ENCODE measurements at regions not wholly inside any gene's neighbourhood (a gene's known extent, or its start where the extent isn't known, plus 50 kb on each side); places are given as distances from the start of the nearest gene placed in this dataset.

DNA sequence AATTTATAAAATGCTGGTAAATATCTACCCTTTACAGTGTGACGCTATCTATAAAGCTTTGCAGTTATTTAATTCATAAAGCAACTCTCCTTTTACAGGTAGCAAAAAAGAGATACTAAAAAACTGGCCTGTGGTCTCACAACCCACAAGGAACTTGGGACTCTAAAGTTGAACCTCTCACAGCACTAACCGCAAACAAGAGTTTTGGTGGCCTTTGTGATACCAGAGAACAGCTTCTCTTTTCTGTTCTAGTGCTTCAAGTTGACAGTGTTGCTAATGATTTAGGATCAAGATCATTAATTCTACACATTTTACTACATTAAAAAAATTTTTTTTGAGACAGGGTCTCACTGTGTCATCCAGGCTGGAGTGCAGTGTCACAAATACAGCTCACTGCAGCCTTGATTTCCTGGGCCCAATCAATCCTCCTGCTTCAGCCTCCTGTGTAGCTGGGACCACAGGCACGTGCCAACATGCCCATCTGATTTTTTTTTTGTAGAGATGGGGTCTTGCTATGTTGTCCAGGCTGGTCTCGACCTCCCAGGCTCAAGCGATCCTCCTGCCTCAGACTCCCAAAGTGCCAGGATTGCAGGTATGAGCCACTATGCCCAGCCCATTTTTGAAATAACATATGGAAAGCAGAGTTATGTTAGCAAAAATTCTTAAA, 56.0 kb upstream of the ST8SIA6 start:
- ATAC-seq: peak; percentile 44
- ChIA-PET POLR2A (no interaction called here), CTCF (no interaction called here)
- DNase-seq: no peak
- Mint-ChIP-seq H3K4me3 (no peak overlapping the region), H3K27me3 (peaks cover 0 to 5% (median 0%) of the 10 kb centered on the region in 5 donors), H3K27ac (peak overlapping the region in 2 of 9 donors; percentile 17 to 58), H3K9me3 (peaks cover 2 to 22% (median 6%) of the 10 kb centered on the region in 11 donors), H3K4me1 (peaks cover 10 to 44% (median 22%) of the 10 kb centered on the region in 7 donors), H3K36me3 (peaks cover 3 to 10% (median 5%) of the 10 kb centered on the region in 5 donors)
- Histone ChIP-seq H3K27me3 (ENCODE audit: control insufficient read depth in 2 of 2, insufficient read depth in 2 of 2, low read length in 2 of 2) (no peaks in the 10 kb centered on the region), H3K9me3 (ENCODE audit: control insufficient read depth in 2 of 3, low read length in 3 of 3) (no peaks in the 10 kb centered on the region), H3K4me1 (ENCODE audit: control insufficient read depth in 2 of 2, insufficient read depth in 2 of 2, low read length in 2 of 2) (peaks cover 14 to 39% of the 10 kb centered on the region in 2 donors), H3K4me3 (ENCODE audit: low read length) (no peak overlapping the region), H3K36me3 (ENCODE audit: control insufficient read depth in 2 of 3, insufficient read depth in 3 of 3, low read length in 3 of 3) (no peaks in the 10 kb centered on the region), H3K27ac (ENCODE audit: low read depth, low read length) (no peak overlapping the region)
- intact Hi-C loops (cut with micrococcal nuclease): loop anchor here in 1 of 2 donors (5.0 kb wide), 1 partner anchor 278 kb away; no protein-coding TSS in a partner anchor

DNA sequence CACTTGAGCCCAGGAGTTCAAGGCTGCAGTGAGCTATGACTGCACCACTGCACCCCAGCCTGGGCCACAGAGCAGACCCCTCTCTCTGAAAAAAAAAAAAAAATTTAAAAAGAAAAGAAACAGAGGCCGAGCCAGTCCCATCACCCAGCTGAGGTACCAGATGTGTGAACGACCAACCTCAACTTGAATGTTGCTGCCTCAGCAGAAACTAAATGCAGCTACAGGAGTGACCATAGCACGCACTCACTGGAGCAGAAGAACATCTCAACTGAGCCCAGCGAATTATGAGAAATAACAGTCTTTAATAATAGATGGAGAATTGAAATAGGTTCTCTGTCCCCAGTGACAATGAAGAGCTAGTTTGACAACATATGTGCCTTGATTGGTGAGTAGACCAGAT, 53.1 kb upstream of the ST8SIA6 start:
- peaks cover 0 to 12% (median 4%) of the 10 kb centered on the region in 5 donors for H3K36me3 Mint-ChIP-seq
- Histone ChIP-seq H3K4me1 (ENCODE audit: control insufficient read depth in 2 of 2, insufficient read depth in 2 of 2, low read length in 2 of 2) (peaks cover 15 to 39% of the 10 kb centered on the region in 2 donors), H3K27ac (ENCODE audit: low read depth, low read length) (no peak overlapping the region), H3K36me3 (ENCODE audit: control insufficient read depth in 2 of 3, insufficient read depth in 3 of 3, low read length in 3 of 3) (no peaks in the 10 kb centered on the region), H3K4me3 (ENCODE audit: low read length) (no peak overlapping the region), H3K27me3 (ENCODE audit: control insufficient read depth in 2 of 2, insufficient read depth in 2 of 2, low read length in 2 of 2) (no peaks in the 10 kb centered on the region), H3K9me3 (ENCODE audit: control insufficient read depth in 2 of 3, low read length in 3 of 3) (no peaks in the 10 kb centered on the region)
- peak overlapping the region in 4 of 9 donors; percentile 7 to 86 (median 54) for H3K27ac Mint-ChIP-seq
- H3K9me3 Mint-ChIP-seq: peaks cover 0 to 17% (median 2%) of the 10 kb centered on the region in 11 donors
- intact Hi-C loops (cut with micrococcal nuclease): loop anchor here in 1 of 2 donors (2.0 to 5.0 kb wide), 2 partner anchors 53 to 65 kb away; partner anchors contain the start of gene ST8SIA6
- peaks cover 23 to 54% (median 33%) of the 10 kb centered on the region in 7 donors for H3K4me1 Mint-ChIP-seq
- ATAC-seq: no peak
- ChIA-PET CTCF (interaction anchor here (0.8 kb wide), 1 partner anchor 99 kb away, joined by 3 read pairs; no protein-coding TSS in a partner anchor), POLR2A (interaction anchor here (1.4 kb wide), 1 partner anchor 10 kb away, joined by 4 read pairs; no protein-coding TSS in a partner anchor)
- H3K4me3 Mint-ChIP-seq: no peak overlapping the region
- no peak for DNase-seq
- peaks cover 0 to 5% (median 0%) of the 10 kb centered on the region in 5 donors for H3K27me3 Mint-ChIP-seq

DNA sequence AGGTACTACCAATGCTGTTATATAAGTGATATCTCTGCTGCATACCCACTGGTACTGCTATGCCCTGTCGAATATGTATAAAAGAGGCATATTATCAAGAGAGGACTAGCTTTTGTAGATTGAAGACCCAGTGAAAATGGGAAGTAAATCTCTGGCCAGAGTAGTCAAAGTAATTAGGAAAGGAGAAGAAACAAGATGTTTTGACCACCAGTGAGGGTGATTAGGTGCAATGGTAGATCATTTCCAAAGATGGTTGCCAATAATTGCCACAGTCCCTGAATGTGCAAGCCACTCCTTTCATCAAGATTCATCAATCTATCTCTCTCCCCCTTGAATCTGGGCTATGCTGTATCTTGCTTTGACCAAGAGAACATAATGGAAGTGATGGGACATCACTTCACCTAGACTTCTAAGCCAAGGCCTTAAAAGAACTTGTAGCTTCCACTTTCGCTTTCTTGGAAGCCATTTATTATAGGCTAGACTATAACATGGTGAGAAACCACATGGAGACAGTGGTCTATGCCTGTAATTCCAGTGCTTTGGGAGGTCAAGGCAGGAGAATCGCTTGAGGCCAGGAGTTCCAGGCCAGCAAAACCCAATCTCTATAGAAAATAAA, 52.6 kb upstream of the ST8SIA6 start:
- peaks cover 23 to 50% (median 35%) of the 10 kb centered on the region in 7 donors for H3K4me1 Mint-ChIP-seq
- ATAC-seq: no peak
- peak overlapping the region in 9 of 10 donors; percentile 21 to 71 (median 57) for H3K4me3 Mint-ChIP-seq
- H3K27ac Mint-ChIP-seq: peak overlapping the region; percentile 10 to 86 (median 81)
- peak in 1 of 9 donors; percentile 4 for DNase-seq
- H3K4me1 ChIP-seq (ENCODE audit: control insufficient read depth in 2 of 2, insufficient read depth in 2 of 2, low read length in 2 of 2): peaks cover 15 to 34% of the 10 kb centered on the region in 2 donors
- peak overlapping the region; percentile 22 for H3K4me3 ChIP-seq (ENCODE audit: low read length)
- peak overlapping the region; percentile 63 for H3K27ac ChIP-seq (ENCODE audit: low read depth, low read length)
- intact Hi-C loops (cut with micrococcal nuclease): loop anchor here (1.0 to 5.0 kb wide), 3 partner anchors 15 to 65 kb away; partner anchors contain the start of gene ST8SIA6 (in 1 of the 2)
- no peaks in the 10 kb centered on the region for H3K9me3 ChIP-seq (ENCODE audit: control insufficient read depth in 2 of 3, low read length in 3 of 3)
- ChIA-PET POLR2A (interaction anchor here (1.4 kb wide), 1 partner anchor 9 kb away, joined by 4 read pairs; no protein-coding TSS in a partner anchor), CTCF (interaction anchor here (0.6 to 0.8 kb wide), 3 partner anchors 10 to 98 kb away, joined by 3 to 6 read pairs (median 3); no protein-coding TSS in a partner anchor)
- H3K36me3 Mint-ChIP-seq: peaks cover 0 to 12% (median 4%) of the 10 kb centered on the region in 5 donors
- H3K9me3 Mint-ChIP-seq: peaks cover 0 to 17% (median 2%) of the 10 kb centered on the region in 11 donors
- H3K27me3 Mint-ChIP-seq: peaks cover 0 to 6% (median 0%) of the 10 kb centered on the region in 5 donors
- no peaks in the 10 kb centered on the region for H3K27me3 ChIP-seq (ENCODE audit: control insufficient read depth in 2 of 2, insufficient read depth in 2 of 2, low read length in 2 of 2)
- H3K36me3 ChIP-seq (ENCODE audit: control insufficient read depth in 2 of 3, insufficient read depth in 3 of 3, low read length in 3 of 3): no peaks in the 10 kb centered on the region

DNA sequence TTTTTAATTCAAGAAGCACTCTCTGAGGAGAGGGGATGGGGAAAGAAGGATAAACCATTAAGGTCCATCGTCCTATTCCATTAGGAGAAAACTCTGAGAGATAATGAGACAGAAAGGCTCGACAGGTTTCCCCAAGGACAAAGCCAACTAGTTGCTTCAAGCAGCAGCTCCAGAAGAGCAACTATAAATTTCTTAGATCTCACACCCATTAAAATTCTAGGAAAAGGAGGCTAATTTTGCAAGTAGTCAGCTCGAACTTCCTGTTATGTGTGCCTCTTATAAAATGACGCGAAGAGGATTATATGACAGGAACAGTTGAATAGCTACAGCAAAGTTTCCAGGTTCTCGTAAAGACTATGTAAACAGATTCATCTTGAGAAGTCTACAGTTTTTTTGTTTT, 52.0 kb upstream of the ST8SIA6 start:
- CTCF ChIA-PET: interaction anchor here (0.6 to 0.7 kb wide), 2 partner anchors 10 to 43 kb away, joined by 3 to 6 read pairs; no protein-coding TSS in a partner anchor
- H3K36me3 Mint-ChIP-seq: peaks cover 0 to 15% (median 4%) of the 10 kb centered on the region in 5 donors
- ATAC-seq (no peak), DNase-seq (peak in 4 of 9 donors; percentile 6 to 26 (median 8))
- no peaks in the 10 kb centered on the region for H3K36me3 ChIP-seq (ENCODE audit: control insufficient read depth in 2 of 3, insufficient read depth in 3 of 3, low read length in 3 of 3)
- no peaks in the 10 kb centered on the region for H3K27me3 ChIP-seq (ENCODE audit: control insufficient read depth in 2 of 2, insufficient read depth in 2 of 2, low read length in 2 of 2)
- H3K4me3 ChIP-seq (ENCODE audit: low read length): peak overlapping the region; percentile 38
- peaks cover 0 to 17% (median 2%) of the 10 kb centered on the region in 11 donors for H3K9me3 Mint-ChIP-seq
- H3K27ac ChIP-seq (ENCODE audit: low read depth, low read length): peak overlapping the region; percentile 63
- H3K4me3 Mint-ChIP-seq: peak overlapping the region; percentile 11 to 71 (median 58)
- POLR2A ChIA-PET: interaction anchor here (1.4 kb wide), 1 partner anchor 9 kb away, joined by 4 read pairs; no protein-coding TSS in a partner anchor
- no peaks in the 10 kb centered on the region for H3K9me3 ChIP-seq (ENCODE audit: control insufficient read depth in 2 of 3, low read length in 3 of 3)
- peaks cover 15 to 30% of the 10 kb centered on the region in 2 donors for H3K4me1 ChIP-seq (ENCODE audit: control insufficient read depth in 2 of 2, insufficient read depth in 2 of 2, low read length in 2 of 2)
- peak overlapping the region; percentile 10 to 87 (median 81) for H3K27ac Mint-ChIP-seq
- intact Hi-C loops (cut with micrococcal nuclease): loop anchor here (1.0 to 5.0 kb wide), 3 partner anchors 14 to 64 kb away; partner anchors contain the start of gene ST8SIA6 (in 1 of the 2)
- H3K27me3 Mint-ChIP-seq: peaks cover 0 to 10% (median 0%) of the 10 kb centered on the region in 5 donors
- peaks cover 23 to 50% (median 37%) of the 10 kb centered on the region in 7 donors for H3K4me1 Mint-ChIP-seq

DNA sequence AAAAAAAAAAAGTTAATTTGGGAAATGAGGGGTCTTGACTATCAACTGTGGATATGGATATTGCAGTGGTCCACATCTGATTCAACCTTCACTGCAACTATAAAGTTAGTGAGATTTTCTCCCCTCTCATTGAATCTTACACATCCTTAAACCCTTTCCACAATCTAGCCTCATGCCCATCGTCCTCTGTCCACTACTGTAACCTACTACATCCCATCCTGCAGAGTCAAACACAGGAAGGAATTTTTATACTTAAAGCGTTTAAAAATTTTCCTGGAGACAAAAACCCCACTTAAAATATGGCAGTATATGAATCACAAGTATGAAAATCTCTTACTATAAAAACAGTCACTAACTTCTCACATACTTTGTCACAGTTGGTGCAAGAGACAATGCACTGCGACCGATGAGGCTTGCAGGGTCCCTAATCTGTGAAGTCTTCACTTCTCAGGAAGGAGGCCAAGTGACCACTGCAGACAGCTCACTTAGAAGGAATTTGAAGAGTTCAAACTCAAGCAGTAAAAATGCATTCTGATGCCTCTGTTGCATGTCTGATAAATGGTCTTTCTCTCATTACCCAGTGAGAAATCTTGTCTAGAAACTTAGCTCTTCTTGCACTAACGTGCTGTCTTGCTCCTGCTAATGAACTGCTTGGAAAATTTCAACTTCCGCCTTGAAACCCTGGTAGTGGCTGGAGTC, 50.3 kb upstream of the ST8SIA6 start:
- Histone ChIP-seq H3K27me3 (ENCODE audit: control insufficient read depth in 2 of 2, insufficient read depth in 2 of 2, low read length in 2 of 2) (no peaks in the 10 kb centered on the region), H3K4me1 (ENCODE audit: control insufficient read depth in 2 of 2, insufficient read depth in 2 of 2, low read length in 2 of 2) (peaks cover 15 to 17% of the 10 kb centered on the region in 2 donors), H3K27ac (ENCODE audit: low read depth, low read length) (no peak overlapping the region), H3K4me3 (ENCODE audit: low read length) (no peak overlapping the region), H3K9me3 (ENCODE audit: control insufficient read depth in 2 of 3, low read length in 3 of 3) (no peaks in the 10 kb centered on the region), H3K36me3 (ENCODE audit: control insufficient read depth in 2 of 3, insufficient read depth in 3 of 3, low read length in 3 of 3) (no peaks in the 10 kb centered on the region)
- Mint-ChIP-seq H3K4me3 (peak overlapping the region in 6 of 10 donors; percentile 9 to 53 (median 40)), H3K4me1 (peaks cover 23 to 50% (median 33%) of the 10 kb centered on the region in 7 donors), H3K9me3 (peaks cover 0 to 17% (median 2%) of the 10 kb centered on the region in 11 donors), H3K27ac (peak overlapping the region in 8 of 9 donors; percentile 10 to 84 (median 46)), H3K27me3 (peaks cover 0 to 10% (median 0%) of the 10 kb centered on the region in 5 donors), H3K36me3 (peaks cover 0 to 17% (median 4%) of the 10 kb centered on the region in 5 donors)
- CTCF ChIA-PET: no interaction called here
- intact Hi-C loops (cut with micrococcal nuclease): loop anchor here in 1 of 2 donors (5.0 kb wide), 1 partner anchor 62 kb away; no protein-coding TSS in a partner anchor
- no peak for DNase-seq
- POLR2A ChIA-PET: no interaction called here
- ATAC-seq: no peak
